Eye (tissue), 1 donor: ENCODE measurements at regions not wholly inside any gene's neighbourhood (a gene's known extent, or its start where the extent isn't known, plus 50 kb on each side); places are given as distances from the start of the nearest gene placed in this dataset.

Source experiments
- DNase-seq: peaks from one replicate; pipeline ENCODE4 v3.0.0-alpha.2; 2015

DNA sequence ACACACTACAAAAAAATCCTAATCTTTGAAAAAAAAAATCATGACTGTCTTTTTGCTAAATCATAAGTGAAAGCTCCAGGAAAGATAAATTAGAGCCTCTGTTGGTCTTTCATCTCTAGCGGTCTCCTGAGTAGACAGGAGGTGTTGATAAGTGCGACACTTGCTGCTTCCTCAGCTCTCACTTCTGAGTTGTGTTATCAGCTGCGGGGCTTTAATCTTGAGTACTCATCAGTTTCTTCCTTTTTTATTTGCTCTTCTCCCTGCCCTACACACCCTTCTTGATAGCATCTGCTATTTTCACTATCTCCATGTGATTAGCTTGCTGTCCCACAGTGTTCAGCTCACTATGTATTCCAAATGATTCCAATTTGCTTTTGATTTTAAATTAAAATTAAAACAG, 1449.2 kb downstream of the C4orf33 start:
- no peak for DNase-seq

DNA sequence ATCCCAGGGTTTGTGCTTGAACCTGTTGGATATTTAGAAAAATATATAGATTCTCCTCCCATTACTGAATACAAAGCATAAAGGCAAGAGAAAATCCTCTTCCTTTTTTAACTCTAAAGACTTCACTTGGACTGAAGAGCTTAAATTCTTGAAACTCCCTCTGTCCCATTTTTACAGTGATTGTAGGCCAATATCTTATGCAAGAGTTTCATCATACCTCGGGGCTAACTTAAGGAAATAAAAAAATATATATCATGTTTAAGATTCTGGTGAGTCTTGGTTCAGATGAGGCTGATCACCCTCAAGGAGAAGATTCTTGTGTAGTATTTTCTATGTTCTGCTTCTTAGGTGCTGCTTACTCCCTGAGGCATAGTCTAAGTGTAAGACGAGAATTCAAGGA, 1449.6 kb downstream of the C4orf33 start:
- DNase-seq = no peak

DNA sequence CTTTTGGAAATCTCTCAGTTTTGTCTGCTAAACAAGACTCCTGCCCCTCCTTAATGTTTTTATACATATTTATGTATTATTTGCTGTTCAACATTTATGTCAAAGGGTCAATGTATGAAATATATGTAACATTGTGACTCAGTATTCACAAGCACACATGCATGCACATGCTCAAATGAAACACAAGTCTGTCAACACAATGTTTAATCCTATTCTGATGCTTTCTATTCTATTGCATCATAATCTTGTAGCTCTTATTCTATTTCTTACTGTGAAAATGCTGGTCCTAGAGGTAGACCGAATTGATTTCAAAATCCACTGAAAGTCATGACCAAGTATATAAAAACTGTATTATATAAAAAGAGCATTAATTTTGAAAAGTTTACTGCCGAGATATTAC, 1463.3 kb downstream of the C4orf33 start:
- DNase-seq = no peak

DNA sequence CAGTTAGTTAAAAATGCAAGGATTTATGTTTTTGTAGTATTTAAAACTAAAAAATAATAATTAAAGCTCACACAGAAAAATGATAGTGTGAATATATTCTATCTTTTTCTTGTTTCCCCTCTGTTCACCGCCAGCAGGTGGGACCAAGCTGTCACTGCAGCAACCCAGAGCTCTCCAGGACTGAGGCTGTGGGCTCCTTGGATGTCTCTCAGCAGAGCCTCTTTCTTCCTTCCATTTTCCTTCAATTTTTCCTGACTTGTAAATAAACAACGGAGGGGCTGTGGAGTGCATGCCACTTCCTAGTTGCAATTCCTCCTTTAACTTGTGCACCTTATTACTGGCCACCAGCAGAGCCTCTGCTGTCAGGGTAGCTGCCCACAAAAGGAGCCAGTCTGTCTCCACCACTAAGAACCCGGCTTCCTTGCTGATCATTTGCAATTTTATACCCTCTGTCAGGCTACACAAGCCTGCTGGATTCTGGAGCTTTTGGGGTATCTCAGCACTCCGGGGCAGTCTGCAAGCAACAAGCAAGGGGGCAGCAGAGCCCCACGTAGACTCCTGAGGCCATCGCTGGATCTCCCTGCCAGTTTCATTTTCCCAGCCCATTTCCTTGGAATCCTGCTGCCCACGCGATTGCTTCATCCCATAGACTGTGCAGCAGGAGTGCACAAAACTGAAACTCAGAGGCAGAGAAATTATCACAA, 1467.4 kb downstream of the C4orf33 start:
- DNase-seq = peak; percentile 64

DNA sequence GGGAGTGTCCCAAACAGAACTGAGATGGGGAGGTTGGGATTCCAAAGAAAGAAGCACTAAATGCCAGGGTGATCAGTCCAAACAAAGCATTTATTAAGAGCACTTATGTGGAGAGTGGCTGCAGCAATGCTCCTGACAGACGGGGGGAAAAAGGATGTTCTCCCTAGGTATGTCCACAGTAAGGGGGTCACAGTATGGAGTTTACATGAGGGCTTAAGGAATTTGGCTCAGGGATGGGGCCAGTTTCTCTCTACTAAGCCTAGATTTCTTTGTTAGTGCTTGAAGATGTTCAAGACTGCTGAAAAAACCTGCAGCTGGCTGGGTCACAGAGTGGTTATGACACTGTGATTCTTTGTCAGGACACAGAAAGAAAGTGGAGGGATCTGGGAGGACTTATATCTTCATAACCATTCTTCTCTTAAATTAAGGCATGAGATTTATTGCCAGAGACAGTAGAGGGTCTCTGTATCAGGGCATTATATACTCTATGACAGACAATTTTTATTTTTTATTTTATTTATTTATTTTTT, 1468.0 kb downstream of the C4orf33 start:
- no peak for DNase-seq

DNA sequence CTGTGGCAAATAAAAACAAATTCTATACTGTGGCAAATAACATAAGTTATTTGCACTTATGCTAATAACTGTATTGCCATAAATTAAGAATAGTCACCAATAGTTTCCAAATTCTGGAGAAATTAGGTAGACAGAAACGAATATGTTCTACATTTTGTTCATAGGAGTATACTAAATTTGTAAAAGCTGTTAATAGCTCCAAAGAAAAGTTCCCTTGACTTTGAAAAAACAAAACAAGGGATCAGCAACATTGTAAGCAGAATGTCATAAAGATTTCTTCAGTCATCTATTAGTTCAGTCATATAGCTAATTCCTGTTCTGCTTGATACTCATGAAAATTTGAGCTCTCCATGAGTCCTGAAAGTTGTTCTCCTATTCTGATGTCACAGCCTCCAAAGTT, 1472.8 kb downstream of the C4orf33 start:
- no peak for DNase-seq

DNA sequence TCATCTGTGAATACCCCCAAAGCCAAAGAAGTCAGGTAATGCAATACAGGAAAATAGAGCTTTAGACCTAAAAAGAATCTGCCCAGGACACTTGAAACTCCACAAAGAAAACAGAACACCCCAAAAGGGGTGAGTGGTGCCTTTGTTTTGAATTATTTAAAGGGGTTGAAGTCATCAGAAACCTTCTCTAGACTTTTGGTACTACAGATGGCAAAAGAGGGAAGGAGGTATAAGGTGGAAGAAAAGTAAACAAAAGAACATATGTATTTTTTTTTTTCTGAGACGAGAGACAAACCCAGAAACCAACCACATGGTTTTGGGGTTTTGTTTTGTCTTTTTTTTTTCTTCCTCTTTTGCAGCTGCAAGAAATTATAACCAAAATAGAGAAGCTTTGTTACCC, 1477.8 kb downstream of the C4orf33 start:
- DNase-seq = no peak

DNA sequence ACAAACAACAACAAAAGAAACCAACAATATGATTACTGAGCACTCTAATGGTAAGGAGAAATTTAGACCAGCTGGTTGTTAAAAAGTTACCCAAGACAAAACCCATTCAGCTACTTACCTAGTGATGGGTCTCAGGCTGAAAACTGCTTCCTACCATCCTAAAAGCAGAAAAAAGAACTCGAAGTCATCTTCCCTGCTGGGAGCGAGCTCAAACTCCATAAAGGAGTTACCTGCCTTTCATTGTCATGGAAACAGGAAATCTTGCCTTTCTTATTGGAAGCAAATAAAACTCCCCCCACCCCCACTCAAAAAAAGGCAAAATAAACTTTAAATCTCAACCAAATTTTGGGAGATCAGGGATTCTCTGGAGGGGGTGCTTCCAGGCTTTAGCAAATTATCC, 1478.3 kb downstream of the C4orf33 start:
- DNase-seq = no peak

DNA sequence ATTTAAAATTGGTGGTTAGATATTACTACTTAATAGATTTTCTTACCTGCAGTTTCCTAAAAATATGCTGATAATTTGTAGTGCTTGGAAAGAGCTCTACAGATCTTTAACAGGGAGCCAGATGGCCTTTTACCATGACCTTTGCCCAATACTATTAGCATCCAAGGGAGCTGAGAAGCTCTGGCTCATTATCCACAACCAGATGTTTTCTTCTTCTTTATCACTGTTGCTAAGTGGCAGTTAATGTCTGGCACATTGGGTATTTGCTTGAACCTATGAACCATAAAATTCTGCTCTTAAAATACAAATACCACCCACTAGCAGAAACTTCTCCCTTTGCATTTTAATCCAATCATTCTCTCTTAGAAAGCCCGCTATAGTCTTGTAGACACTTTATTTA, 1480.3 kb downstream of the C4orf33 start:
- peak; percentile 83 for DNase-seq

DNA sequence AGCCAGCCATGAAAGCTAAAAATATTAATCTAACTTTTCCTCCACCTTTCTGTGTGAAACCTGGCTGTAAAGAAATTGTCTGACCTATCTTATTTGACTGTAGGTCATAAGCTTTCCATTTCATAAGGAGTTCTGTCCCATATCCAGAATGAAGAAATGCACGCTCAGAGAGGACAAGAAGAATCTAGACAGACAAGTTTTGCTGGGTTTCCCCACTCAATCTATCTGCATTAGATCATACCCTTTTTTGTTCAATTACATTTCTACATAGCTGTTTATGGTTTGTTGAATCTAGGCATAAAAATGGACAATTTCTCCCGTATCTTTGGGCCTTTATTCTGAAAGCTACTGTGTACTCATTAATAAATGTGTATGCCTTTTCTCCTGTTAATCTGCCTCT, 1495.1 kb downstream of the C4orf33 start:
- no peak for DNase-seq

DNA sequence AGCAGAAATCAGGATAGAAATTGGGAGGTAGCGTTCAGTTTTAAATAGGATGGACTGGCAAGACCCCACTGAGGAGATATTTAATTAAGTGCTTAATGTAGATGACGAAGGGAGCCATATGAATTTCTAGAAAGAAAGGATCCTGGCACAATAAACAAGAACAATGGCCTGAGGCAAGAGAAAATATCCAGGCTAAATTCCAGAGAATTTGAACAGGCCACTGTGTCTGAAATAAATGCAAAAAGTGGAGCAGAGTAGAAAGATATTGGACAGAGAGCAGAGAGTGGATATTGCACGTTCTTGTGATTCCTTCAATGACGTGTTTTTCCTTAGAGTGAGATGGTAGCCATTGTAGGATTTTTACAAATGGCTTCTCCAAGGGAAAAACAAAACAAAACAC, 1504.8 kb downstream of the C4orf33 start:
- no peak for DNase-seq

DNA sequence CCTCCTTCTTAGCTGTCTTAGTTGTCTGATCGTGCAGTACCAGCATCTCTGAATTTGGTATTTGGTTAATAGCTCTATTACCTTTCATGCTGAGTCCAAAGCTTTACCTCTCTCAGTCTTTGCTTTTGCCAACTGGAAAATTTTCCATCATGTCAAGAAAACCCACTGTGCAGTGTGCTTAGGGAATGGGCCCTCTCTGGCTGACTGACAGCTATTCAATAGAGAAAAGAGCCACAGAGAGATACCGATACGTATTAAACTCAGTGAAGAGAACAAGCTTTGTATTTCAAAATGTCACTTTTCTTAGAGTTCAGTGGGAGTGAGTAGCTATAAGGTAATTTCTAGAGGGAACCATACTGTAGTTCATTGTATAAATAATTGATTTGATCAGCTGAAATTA, 1507.1 kb downstream of the C4orf33 start:
- DNase-seq = peak; percentile 49

DNA sequence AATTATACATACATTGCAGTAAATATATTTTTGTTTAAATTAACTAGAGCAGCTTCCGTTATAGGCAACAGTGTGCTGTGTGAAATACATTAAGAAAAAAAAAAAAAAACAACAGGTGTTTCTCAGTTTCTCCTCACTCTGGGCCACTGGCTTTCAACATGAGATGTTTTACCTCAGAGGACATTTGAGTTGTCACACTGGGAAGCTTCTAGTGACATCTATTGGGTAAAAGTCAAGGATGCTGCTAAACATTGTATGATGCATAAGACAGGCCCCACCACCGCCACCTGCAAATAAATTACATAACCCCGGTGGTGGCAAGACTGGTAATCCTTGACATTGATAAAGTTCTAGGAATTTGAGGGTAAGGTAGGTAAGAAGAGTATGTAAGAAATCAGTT, 1512.2 kb downstream of the C4orf33 start:
- DNase-seq = no peak

DNA sequence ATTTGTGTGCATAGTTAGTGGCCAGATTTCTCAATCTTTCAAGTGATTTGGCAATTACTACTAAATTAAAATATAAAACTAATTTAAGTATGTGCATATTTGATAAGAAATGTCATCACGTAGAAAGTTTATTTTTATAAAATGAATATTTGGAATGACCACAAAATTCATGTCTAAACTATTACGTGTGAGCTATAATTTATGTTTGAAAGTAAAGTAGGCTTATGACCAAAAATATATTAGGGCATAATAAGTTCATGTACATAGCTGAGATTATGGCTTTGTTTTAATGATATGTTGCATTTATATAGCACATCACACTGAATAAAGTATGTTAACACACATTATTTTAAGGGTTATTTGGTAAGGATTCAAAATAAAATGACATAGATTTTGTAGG, 1532.6 kb downstream of the C4orf33 start:
- DNase-seq = no peak

DNA sequence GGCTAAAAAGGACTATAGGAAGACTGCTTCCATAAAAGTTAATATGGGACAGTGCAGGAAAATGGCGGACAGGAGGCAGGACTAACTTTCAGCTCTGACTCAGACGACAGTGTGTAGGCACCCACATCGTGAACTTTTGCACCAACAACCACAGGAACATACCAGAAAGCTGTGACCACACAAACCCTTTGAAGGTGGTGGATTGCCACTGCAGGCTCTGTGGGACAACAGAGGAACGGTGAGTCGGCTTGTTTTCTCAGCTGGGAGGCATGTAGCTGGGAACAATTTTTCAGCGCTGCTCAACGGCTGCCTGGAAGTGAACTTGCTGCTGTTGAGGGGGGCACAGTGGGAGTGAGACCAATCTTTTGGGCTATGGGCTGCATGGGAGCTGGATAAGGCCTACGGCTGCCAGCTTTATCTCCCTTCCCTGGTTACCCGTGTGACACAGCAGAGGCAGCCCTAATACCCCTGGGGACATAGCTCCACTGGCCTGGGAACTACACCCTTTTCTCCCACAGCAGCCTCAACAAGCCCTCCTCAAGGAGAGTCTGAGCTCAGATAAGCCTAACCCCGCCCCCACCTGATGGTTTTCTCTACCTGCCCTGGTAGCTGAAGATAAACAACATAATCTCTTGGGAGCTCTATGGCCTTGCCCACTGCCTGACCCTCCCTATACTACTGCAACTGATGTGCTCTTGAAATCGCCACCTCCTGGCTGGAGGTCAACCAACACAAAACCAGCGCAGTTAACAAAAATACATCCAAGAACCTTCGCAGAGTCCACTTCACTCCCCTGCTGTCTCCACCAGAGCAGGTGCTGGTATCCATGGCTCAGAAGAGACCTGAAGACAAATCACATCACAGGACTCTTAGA, 1537.0 kb downstream of the C4orf33 start:
- DNase-seq = no peak

DNA sequence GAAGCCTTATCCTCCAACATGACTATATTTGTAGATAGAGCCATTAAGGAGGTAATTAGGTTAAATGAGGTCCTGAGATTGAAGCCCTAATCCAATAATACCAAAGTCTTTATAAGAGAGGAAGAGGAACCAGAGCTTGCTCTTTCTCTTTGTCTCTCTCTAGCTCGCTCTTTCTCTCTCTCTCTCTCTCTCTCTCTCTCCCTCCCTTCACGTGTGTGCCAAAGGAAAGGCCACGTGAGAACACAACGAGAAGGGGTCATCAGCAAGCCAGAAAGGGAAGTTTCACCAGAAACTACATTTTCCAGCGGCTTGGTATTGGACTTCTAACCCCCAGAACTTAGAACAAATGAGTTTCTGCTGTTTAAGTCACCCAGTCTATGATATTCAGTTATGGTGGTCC, 1540.5 kb downstream of the C4orf33 start:
- DNase-seq = no peak

DNA sequence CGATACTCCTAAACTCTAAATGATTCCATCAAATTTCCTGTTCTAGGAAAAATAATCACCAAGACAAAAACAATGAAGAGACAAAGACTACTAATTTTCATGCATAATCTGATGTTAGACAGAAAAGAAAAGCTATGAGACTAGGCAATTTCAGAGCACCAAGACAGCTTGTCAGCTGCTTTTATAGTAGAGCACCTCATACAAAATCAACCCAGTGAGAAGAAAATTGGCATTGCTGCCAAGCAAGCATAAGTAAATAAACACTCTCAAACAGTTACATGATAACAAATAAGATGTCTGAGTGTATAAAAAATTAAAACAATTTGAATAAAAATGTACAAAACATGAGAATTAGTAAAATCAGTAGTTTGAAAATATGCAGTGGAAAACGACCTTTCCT, 1544.6 kb downstream of the C4orf33 start:
- no peak for DNase-seq

DNA sequence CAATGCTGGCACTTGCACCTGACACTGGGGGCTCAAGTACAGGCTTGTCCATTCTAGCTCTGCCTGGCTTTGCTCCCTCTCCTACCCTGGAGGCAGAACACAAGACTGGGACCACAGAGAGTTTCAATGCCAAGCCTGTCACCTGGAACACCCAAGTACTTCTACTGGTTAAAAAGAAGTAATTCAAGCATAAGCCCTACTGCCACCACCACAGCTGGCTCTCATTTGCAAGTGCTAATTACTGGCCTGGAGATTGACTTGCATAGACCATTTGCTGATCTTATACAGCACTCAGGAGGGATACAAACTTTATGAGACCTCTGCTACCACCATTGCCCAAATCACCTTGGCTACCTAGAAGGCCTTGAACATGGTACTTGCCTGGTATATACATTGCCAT, 1550.9 kb downstream of the C4orf33 start:
- DNase-seq = no peak

DNA sequence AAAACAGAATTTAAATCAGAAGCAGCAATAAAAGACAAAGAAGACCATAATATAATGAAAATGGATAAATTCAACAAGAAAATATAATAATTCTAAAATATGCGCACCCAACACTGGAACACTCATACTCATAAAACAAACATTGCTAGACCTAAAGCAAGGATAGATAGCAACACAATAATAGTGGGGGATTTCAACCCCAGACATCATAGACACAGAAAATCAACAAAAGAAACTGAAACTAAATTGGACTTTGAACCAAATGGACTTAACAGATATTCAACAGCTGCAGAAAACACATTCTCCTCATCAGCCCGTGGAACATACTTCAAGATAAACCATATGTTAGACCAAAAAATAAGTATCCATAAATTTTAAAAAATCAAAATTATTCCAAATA, 1552.6 kb downstream of the C4orf33 start:
- no peak for DNase-seq

DNA sequence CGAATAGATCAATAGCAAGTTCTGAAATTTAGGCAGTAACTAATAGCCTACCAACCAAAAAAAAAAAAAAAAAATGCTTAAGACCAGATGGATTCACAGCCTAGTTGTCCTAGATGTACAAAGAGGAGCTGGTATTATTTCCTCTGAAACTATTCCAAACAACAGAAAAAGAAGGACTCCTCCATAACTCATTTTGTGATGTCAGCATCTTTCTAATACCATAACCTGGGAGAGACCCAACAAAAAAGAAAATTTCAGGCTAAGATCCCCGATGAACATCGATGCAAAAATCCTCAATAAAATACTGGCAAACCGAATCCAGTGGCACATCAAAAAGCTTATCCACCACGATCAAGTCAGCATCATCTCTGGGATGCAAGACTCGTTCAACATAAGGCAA, 1557.9 kb downstream of the C4orf33 start:
- no peak for DNase-seq

DNA sequence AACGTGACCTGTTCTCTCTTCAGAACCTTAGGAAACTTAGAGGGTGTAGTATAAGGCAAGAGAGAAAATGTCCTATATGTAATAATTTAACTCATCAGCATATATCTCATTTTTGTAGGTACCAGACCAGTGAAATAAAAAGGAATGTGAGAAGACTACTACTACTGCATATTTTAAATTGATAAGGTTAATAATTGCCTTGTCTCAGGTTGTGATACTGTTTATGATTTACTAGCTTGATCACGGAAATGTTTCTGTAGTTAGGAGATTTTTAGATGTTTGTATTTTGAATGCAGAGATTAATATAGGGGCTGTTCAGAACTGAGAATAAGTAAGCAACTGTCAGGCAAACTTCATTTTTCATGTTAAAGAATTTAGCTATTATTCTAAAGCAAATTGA, 1563.4 kb downstream of the C4orf33 start:
- DNase-seq = no peak

DNA sequence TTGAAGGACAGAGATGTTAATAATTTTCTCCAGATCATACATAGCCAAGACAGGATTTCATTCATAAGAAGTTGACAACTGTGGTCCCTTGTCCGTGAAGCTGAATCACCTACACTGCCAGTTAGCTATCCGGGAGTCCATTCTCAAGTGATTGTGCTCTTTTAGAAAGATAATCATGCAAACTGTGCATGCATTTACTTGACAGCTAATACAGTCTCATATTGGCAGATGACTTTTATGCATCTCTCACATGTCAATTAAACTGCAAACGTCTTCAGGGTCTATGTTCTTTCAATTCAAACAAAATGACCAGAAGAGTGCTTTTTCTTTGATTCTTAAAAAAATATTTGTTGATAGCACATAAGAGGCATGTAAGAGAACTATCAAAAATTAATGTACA, 1572.9 kb downstream of the C4orf33 start:
- DNase-seq = no peak

DNA sequence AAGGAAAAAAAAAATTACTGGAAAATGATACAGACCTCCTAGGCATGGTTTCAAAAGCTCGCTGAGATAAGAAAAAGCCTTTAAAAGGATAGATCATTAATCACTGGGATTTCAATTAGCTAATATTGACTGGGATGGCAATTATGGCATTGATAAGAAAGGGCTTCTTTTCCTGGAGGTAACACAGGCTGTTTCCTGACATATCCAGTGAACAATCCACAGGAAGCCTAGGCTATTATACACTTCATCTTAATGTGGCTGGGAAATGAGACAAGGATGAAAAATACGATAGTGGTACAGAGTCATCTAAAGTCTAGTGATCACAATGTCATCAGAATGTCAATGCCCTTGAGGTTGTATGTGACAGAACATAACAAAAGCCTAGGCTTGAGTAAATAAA, 1579.3 kb downstream of the C4orf33 start:
- no peak for DNase-seq

DNA sequence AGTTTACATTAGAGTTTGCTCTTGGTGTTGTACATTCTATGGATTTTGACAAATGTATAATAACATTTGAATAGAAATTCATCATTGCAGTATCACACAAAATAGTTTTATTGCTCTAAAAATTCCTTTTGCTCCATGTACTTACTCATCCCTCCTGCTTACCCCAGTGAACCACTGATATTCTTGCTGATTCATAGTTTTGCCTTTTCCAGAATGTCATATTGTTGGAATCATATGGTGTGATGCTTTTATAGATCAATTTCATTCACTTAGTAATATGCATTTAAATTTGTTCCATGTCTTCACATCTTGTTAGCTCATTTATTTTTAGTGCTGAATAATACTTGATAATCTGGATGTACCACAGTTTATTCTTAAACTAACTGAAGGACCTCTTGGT, 1593.2 kb downstream of the C4orf33 start:
- DNase-seq = no peak
